ENCODE measurements at regions not wholly inside any gene's neighbourhood (a gene's known extent, or its start where the extent isn't known, plus 50 kb on each side); places are given as distances from the start of the nearest gene placed in this dataset.

GRCh38 chr7:20063644-20064043 lies 153.5 kb downstream of the MACC1 start:
- Histone ChIP-seq H3K4me3 (no peak overlapping the region), H3K36me3 (ENCODE audit: insufficient read depth, low read length) (no peaks in the 10 kb centered on the region), H3K9ac (ENCODE audit: insufficient read length) (no peak overlapping the region), H3K27ac (no peak overlapping the region), H3K9me3 (ENCODE audit: low read depth, low read length) (no peaks in the 10 kb centered on the region)
- DNase-seq (ENCODE audit: low read depth, low spot score) = no peak
- TF ChIP-seq FOXP2 (optimal IDR thresholded peaks at IDR 0.05; ENCODE audit: control extremely low read depth, extremely low read length, insufficient read depth) = no peak
- TF ChIP-seq POLR2AphosphoS5 (IDR thresholded peaks at IDR 0.05; ENCODE audit: borderline replicate concordance, low read depth, low read length) = no peak
- TF ChIP-seq EZH2 (IDR thresholded peaks at IDR 0.05) = no peak

DNA sequence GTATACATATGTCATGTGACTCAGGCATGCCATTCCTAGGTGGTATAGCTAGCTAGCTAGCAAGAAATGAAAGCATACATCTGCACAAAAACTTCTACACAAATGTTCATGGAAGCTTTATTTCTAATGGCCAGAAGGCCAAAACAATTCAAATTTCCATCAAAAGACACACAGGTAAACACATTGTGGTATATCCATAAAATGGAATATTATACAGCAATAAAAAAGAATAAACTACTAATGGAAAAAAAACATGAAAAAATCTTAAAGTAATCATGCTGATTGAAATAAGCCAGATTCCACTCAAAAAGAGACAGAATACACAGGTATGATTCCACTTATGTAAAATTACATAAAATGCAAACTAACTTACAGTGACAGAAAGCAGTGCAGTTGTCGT lies 154.3 kb downstream of the MACC1 start:
- no peak for DNase-seq (ENCODE audit: low read depth, low spot score)
- Histone ChIP-seq H3K4me3 (no peak overlapping the region), H3K27ac (no peak overlapping the region), H3K9me3 (ENCODE audit: low read depth, low read length) (no peaks in the 10 kb centered on the region), H3K36me3 (ENCODE audit: insufficient read depth, low read length) (no peaks in the 10 kb centered on the region), H3K9ac (ENCODE audit: insufficient read length) (no peak overlapping the region)
- no peak for TF ChIP-seq EZH2 (IDR thresholded peaks at IDR 0.05)
- no peak for TF ChIP-seq POLR2AphosphoS5 (IDR thresholded peaks at IDR 0.05; ENCODE audit: borderline replicate concordance, low read depth, low read length)
- no peak for TF ChIP-seq FOXP2 (optimal IDR thresholded peaks at IDR 0.05; ENCODE audit: control extremely low read depth, extremely low read length, insufficient read depth)

GRCh38 chr7:20053334-20054104 lies 163.7 kb downstream of the MACC1 start:
- H3K9ac ChIP-seq (ENCODE audit: insufficient read length) = no peak overlapping the region
- H3K36me3 ChIP-seq (ENCODE audit: insufficient read depth, low read length) = no peaks in the 10 kb centered on the region
- H3K9me3 ChIP-seq (ENCODE audit: low read depth, low read length) = no peaks in the 10 kb centered on the region
- H3K4me3 ChIP-seq = no peak overlapping the region
- no peak for DNase-seq (ENCODE audit: low read depth, low spot score)
- no peak overlapping the region for H3K27ac ChIP-seq
- TF ChIP-seq FOXP2 (optimal IDR thresholded peaks at IDR 0.05; ENCODE audit: control extremely low read depth, extremely low read length, insufficient read depth) = no peak
- no peak for TF ChIP-seq EZH2 (IDR thresholded peaks at IDR 0.05)
- TF ChIP-seq POLR2AphosphoS5 (IDR thresholded peaks at IDR 0.05; ENCODE audit: borderline replicate concordance, low read depth, low read length) = no peak

GRCh38 chr7:20050241-20050966 lies 166.8 kb downstream of the MACC1 start:
- DNase-seq (ENCODE audit: low read depth, low spot score) = no peak
- TF ChIP-seq EZH2 (IDR thresholded peaks at IDR 0.05) (no peak), POLR2AphosphoS5 (IDR thresholded peaks at IDR 0.05; ENCODE audit: borderline replicate concordance, low read depth, low read length) (no peak), FOXP2 (optimal IDR thresholded peaks at IDR 0.05; ENCODE audit: control extremely low read depth, extremely low read length, insufficient read depth) (no peak)
- H3K9ac ChIP-seq (ENCODE audit: insufficient read length) = no peak overlapping the region
- H3K9me3 ChIP-seq (ENCODE audit: low read depth, low read length) = no peaks in the 10 kb centered on the region
- H3K36me3 ChIP-seq (ENCODE audit: insufficient read depth, low read length) = no peaks in the 10 kb centered on the region
- H3K4me3 ChIP-seq = no peak overlapping the region
- H3K27ac ChIP-seq = no peak overlapping the region

DNA sequence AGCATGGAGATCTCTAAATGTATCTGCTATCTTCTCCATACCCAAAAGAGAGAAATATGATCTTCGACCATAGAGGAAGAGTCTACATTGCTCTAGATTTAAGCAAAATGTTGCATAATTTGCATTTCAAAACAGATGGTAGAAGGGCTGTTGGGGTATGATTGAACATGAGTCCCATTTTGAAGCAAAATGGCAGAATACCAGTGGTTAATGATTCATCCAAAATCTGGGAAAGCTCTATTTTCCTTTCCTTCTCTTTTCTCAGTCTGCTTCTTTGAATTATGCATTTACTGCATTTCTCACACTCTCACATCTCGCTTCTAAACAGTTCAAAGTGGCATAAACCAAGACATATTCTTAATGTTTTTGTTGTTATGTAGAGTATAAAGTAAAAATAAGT lies 178.5 kb downstream of the MACC1 start:
- H3K27ac ChIP-seq = no peak overlapping the region
- TF ChIP-seq EZH2 (IDR thresholded peaks at IDR 0.05) = no peak
- TF ChIP-seq FOXP2 (optimal IDR thresholded peaks at IDR 0.05; ENCODE audit: control extremely low read depth, extremely low read length, insufficient read depth) = no peak
- no peak for TF ChIP-seq POLR2AphosphoS5 (IDR thresholded peaks at IDR 0.05; ENCODE audit: borderline replicate concordance, low read depth, low read length)
- no peak for DNase-seq (ENCODE audit: low read depth, low spot score)
- H3K4me3 ChIP-seq = no peak overlapping the region
- H3K9me3 ChIP-seq (ENCODE audit: low read depth, low read length) = no peaks in the 10 kb centered on the region
- no peaks in the 10 kb centered on the region for H3K36me3 ChIP-seq (ENCODE audit: insufficient read depth, low read length)
- no peak overlapping the region for H3K9ac ChIP-seq (ENCODE audit: insufficient read length)

GRCh38 chr7:20035279-20035875 lies 181.8 kb downstream of the MACC1 start:
- DNase-seq (ENCODE audit: low read depth, low spot score) = no peak
- no peak overlapping the region for H3K9ac ChIP-seq (ENCODE audit: insufficient read length)
- H3K4me3 ChIP-seq = no peak overlapping the region
- H3K36me3 ChIP-seq (ENCODE audit: insufficient read depth, low read length) = no peaks in the 10 kb centered on the region
- no peaks in the 10 kb centered on the region for H3K9me3 ChIP-seq (ENCODE audit: low read depth, low read length)
- TF ChIP-seq POLR2AphosphoS5 (IDR thresholded peaks at IDR 0.05; ENCODE audit: borderline replicate concordance, low read depth, low read length) = no peak
- TF ChIP-seq EZH2 (IDR thresholded peaks at IDR 0.05) = no peak
- TF ChIP-seq FOXP2 (optimal IDR thresholded peaks at IDR 0.05; ENCODE audit: control extremely low read depth, extremely low read length, insufficient read depth) = no peak
- no peak overlapping the region for H3K27ac ChIP-seq

DNA sequence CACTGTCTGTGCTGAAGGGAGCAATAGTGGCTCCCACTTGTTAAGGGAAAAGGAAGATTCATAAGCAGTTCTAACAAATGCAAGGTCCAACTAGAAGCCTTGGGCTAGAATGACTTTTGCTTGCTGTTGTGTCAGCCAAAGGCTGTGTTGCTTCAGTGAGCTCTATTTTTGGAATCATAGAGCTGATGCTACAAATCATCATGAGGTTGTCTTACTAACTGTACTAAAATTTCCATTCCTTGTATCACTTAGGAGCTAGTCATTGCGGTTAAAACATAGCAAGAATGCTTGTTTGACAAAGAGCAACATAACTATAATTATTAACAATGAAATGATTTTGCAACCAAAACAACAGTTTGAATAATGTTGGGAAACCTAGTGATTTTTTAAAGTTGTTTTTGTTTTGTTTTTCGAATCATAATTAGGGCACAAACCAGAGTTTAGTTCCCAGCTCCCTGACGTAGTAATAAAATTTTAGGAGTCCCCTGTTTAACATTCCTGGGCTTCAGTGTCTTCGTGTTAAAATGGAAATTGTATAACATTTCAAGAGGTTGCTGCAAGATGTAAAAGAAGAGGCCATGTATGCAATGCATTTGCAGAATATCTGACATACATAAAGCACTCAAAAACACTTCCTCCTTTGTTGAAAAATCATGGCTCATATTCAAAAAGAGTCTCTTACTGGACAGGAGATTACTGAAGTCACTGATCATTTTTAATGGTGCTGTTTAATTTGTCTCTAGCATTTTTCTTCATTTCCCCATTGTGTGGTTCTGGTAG lies 183.4 kb downstream of the MACC1 start:
- Histone ChIP-seq H3K36me3 (ENCODE audit: insufficient read depth, low read length) (no peaks in the 10 kb centered on the region), H3K9me3 (ENCODE audit: low read depth, low read length) (no peaks in the 10 kb centered on the region), H3K4me3 (no peak overlapping the region), H3K9ac (ENCODE audit: insufficient read length) (no peak overlapping the region), H3K27ac (0 out of 2 replicates have a peak overlapping the region, but pooled peaks have one; percentile 14)
- DNase-seq (ENCODE audit: low read depth, low spot score) = no peak
- TF ChIP-seq FOXP2 (optimal IDR thresholded peaks at IDR 0.05; ENCODE audit: control extremely low read depth, extremely low read length, insufficient read depth) (no peak), EZH2 (IDR thresholded peaks at IDR 0.05) (no peak), POLR2AphosphoS5 (IDR thresholded peaks at IDR 0.05; ENCODE audit: borderline replicate concordance, low read depth, low read length) (no peak)

DNA sequence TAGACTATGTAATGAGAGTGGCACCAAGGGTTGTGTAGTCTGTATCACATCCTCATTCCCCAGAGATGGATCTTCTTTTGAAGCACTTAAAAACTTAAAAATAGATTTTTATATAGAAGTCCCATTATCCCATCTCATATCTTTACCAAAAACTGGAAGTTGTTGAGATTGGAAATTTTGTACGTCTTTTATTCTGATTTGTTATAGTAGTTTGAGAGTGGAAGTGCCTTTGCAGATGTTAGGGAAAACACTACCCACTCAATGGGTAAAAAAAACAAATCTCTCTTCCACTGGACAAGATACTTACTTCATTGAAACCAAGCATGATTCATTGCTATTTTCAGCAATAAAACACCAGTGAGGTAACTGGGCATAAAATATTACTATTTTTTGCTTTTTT lies 184.4 kb downstream of the MACC1 start:
- no peaks in the 10 kb centered on the region for H3K36me3 ChIP-seq (ENCODE audit: insufficient read depth, low read length)
- H3K4me3 ChIP-seq = no peak overlapping the region
- DNase-seq (ENCODE audit: low read depth, low spot score) = no peak
- H3K9me3 ChIP-seq (ENCODE audit: low read depth, low read length) = no peaks in the 10 kb centered on the region
- H3K9ac ChIP-seq (ENCODE audit: insufficient read length) = no peak overlapping the region
- H3K27ac ChIP-seq = no peak overlapping the region
- no peak for TF ChIP-seq EZH2 (IDR thresholded peaks at IDR 0.05)
- no peak for TF ChIP-seq FOXP2 (optimal IDR thresholded peaks at IDR 0.05; ENCODE audit: control extremely low read depth, extremely low read length, insufficient read depth)
- no peak for TF ChIP-seq POLR2AphosphoS5 (IDR thresholded peaks at IDR 0.05; ENCODE audit: borderline replicate concordance, low read depth, low read length)
